ENCODE measurements at regions not wholly inside any gene's neighbourhood (a gene's known extent, or its start where the extent isn't known, plus 50 kb on each side); places are given as distances from the start of the nearest gene placed in this dataset.

DNA sequence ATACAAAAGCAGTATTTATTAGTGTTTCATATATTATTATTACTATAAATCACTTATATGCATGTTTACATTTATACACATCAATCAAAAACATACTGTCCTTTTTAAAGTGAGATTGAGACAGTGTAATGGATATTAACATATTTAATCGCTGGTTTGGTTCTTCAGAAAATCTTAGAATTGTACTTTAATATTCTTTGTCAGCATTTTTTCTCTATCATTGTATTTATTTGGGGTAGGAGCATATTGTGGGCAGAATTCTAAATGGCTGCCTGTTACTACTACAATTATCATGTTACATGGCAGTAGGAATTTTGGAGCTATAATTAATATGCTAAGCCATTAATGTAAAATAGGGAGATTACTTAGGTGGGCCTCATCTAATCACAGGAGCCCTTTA, 722.6 kb downstream of the TLR4 start:
- DNase-seq, result no peak

DNA sequence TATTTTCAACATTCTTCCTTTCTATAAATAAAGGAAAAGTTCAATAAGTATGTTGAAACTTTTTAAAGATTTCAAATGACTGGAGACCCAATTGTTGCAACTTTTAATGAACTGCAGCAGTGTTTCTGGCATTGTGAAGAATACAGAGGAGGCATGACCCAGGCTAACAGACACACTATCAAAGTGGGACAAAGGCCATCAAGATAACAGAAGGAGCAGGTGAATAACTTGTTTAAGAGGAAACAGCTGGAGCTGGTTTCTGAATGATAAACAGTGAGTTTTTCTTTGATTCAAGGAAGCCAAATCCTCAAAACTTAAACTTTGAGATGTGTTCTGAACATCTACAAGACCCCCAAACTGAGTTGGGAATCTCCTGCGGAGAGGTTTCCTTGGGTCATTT, 734.6 kb downstream of the TLR4 start:
- DNase-seq, result no peak

DNA sequence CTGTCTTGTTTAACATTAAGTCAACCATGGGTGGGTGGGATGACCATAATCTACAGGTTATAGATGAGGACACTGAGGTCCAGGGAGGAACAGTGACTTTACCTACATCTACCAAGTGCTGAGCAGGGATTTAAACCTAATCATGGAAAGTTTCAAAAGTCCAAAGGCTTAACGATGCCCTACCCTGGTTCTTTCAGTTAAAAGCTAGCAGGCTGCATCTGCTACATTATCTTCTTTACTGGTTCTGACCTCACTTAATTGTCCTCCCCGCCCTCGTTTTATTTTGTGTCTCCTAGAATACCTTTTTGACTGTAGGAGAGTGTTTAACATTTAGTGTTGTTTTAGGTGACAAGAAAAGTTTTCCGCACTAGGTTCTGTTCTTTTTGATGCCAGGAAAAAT, 735.2 kb downstream of the TLR4 start:
- no peak for DNase-seq

DNA sequence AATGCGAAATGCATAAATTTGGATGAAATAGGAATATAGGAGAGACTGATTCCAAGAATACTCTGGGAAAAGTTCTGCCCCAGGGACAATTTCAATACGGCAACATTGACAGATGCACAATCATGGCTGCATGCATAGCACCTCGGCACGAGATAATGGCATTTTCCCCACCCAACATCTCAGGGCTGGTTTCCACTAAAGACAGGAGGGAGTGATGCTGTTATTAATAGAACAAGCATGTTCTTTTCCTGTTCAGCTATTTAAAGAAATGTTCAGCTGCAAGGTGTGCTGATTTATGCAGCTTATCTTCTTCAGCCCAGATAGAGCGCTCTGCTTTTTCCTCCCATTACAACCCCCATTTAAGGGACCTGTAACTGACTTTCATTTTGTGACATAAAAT, 740.2 kb downstream of the TLR4 start:
- DNase-seq, result no peak

DNA sequence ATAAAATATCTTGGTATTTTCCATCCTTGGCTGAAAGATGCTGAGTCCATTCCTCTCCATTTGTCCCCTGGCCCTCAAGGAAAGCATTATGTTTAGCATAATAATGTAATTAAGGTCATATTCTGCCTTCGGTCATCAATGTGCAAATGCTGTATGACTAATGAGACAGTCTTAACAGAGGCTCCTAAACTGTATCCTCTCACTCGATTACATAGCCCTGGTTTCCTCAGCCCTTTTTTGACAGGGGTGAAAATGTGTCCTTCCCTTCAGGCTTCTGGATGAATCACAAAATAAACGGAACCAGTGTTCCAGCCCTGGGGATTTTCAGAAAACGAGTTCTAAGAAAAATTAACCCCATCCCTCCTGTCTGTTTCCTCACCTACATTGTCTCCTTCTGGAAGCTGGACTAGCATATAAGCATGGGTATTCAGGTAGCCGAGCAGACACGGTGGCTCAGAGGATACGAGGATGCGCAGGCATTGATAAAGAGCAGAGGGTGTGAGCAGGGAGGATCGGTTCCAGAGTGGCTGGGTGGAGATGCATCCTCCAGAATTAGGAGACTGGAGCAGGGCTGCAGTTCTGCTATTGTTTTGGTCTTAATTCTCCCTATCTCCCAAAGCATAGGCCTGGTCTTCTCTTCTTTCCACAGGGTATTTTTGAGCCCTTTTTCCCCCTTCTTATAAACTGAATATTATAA, 742.9 kb downstream of the TLR4 start:
- no peak for DNase-seq

DNA sequence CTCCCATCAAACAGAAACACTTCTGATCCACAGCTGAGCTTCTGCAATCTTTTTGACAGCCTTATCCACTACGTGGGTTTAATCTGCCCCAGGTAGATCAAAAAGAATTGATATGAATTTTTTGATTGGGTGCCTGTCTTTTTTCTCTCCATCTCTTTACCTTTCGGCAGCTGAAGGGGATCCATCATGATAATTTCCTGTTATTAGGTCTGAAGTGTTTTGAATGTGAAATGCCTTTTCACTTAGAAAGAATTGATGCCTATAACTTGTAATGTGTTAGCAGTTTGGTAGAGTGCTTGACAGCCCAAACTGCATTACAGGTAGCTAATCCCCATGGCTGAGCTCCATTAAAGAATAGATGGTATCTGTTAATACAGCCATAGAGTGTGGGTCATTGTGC, 745.4 kb downstream of the TLR4 start:
- no peak for DNase-seq

DNA sequence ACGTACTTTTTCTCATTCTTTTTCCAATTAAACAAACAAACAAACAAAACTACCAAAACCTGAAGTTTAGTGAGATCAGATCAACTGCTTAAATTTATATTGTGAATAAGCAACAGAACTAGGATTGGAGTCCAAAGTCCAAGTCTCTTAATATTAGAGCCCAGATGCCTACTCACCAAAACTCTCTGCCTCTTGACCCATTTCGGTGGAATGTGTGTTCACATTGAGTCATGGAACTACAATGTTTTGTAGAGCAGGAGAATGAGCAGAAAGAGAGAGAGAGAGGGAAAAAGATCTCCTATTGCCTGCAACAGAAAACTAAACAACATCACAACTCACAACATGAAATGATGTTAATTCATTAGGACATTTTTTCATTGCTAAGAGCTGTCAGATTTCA, 751.1 kb downstream of the TLR4 start:
- DNase-seq, result no peak

DNA sequence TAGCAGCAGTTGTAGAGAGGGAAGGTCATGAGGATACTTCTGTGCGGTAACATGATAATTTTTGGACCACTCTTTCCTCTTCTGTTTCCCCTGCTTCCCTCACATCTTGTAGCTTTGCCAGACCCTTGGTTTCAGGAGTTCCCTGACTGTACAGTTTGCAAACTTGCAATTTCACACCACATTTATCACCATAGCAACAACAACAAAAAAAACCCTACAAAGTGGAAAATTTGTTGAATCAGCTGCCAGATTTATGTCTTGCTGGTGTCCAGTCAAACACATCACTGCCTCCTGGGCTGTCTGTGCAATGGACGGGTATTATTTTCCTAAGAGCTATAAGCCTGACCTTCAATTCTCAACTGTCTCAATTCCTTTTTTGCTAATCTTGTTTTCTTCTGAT, 751.6 kb downstream of the TLR4 start:
- DNase-seq, result no peak

DNA sequence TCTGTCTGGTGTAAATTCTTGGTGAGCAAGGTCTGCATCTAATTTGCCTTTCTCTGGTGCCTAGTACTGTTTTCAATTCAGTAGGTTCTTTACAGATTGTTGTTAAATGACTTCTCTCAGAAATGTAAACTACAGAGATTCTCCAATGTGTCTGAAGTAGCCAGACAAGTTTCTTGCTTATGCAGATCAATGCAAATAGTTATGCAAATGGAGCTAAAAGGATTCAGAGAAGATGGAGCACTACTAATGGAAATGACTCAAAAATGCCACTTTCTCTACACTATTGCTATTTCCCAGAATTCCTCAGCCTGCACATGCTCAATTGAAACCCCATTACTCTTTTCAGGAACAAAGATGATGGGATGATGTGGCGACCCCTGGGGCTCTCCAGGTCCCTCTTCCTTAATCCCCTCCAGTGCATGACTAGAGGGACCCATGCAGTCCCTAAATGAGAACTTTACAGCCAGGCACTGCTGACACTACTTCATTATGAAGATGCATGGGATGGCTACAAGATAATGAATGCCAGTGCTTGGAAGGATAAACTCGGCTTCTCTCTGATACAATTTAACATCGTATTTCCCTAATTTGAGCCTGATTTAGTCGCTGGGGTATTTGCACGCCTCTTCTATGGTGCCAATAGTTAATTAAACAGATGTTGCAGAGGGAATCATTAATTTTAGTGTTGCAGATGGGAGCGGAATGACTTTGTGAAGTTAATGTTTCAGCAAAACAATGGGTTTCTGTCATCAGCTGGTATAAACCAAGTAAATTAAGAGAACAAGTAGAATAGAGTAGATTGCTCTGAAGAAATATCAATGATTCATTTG, 753.2 kb downstream of the TLR4 start:
- no peak for DNase-seq

DNA sequence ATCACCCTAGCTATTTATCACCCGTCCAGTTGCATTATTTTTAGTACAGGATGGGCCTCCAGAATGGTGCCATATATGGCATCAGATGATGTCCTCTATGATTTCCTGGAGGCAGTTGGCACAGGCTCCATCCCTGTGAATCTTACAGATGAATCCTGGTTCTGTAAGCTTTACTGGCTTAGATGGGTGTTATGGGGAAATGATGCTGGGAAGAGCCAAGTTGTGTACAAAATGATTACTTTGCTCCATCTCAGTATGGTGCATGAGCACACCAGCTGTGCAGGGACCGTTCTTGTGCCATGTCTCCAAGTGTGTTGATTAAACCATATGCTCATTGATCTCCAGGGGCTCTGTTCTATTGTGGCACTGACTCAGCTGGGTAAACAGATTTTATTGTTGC, 755.7 kb downstream of the TLR4 start:
- no peak for DNase-seq

DNA sequence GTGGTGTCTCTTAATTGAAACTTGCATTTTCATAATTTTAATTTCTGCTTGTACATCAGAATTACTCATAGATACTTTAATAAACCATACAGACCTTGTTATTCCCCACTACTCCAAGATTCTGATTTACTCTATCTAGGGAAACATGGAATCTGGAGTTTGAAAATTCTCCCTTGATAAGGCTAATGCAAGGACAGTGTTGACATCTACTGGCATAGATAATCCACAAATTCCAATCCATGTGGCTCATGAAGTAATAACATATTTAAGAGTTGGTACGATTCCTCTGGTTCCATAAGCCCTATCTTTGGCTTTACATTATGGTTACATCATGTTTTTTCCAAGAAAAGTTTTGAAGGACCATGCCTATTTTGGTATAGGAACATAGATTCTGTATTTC, 759.2 kb downstream of the TLR4 start:
- DNase-seq, result no peak

DNA sequence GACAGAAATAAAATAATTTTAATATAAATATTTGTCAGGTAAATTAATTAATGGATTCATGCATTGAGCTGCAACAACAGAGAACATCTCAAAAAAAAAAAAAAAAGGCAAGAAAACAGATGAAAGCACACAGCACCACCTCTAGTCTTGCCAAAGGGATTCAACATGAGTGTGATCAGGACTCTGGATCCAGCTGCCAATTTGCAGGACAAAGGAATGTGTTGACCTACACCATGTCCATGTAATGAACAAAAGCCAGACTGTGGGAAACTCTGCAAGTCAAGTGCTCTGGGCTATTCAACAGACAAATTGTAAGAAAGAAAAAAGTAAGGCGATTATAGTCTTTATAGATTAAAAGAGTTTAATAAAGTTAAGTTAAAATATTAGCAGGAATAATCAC, 769.3 kb downstream of the TLR4 start:
- DNase-seq, result no peak

DNA sequence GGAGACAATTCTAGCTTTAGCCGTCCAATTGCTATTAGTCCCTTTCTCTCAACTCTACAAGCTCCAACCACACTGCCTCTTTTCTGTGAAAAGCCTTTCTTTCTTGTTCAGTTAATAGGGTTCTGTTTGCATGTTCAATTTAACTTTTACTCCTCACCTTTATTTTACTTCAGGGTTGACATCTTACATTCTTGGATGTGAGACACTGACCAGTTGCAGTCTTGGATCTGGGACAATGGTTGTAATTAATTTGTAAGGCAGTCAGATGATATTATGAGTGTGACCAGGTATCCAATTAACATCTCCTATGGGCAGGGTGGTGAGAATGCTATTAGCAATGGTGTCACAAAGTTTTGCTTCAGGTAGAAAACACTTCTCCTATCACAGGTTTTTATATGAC, 774.5 kb downstream of the TLR4 start:
- no peak for DNase-seq

DNA sequence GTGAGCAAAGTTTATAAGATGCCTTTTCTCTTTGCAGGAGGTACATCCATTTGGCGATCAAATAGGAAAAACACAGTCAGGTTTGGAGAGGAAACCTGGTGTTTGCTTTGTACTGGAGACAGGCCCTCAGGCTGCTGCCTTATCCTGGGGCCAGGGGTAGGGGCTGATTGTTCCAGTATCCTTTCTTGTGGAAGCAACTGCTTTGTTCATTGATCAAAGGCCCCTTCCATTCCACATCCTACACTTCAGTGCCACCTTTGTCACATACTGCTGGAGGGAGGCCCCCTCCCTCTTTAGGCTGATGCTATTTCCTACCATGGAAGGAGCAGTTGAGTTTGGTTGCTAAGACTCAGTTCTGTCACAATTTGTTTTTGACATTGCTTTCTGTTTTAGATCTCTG, 778.1 kb downstream of the TLR4 start:
- no peak for DNase-seq

DNA sequence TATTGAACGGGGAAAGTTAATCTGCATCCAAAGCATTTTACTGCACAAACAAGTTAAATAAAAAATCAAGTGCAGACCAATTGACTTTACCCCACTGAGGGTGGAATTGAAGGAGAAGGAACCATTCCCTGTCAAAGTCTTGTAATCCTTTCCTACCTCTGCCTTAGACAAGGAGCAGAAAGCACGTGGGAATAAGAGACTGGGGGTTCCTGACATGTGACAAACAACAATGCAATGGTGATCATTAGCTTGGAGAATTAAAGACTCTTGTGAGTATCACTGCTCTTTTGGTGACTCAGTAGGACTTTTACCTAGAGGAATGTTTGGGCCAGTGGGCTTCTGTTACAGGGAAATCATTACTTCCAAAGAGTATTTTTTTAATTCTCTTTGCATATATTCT, 779.5 kb downstream of the TLR4 start:
- DNase-seq, result no peak

DNA sequence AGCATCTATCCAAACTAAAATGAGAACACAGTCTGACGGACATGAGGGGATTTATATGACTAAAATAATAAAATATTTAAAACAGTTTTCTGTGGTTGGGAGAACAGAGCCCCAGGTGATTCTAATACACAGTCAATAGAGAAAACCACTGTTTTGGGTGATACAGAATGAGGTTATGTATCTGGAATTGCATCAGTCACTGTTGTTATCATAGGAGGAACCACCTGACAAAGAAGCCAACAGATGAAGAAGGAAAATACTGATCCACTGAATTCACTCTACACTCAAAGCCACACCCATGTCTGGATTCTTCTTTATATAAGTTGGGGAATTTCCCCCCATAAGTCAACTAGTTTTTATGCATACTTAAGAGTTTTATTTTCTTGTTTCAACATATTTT, 799.0 kb downstream of the TLR4 start:
- no peak for DNase-seq

DNA sequence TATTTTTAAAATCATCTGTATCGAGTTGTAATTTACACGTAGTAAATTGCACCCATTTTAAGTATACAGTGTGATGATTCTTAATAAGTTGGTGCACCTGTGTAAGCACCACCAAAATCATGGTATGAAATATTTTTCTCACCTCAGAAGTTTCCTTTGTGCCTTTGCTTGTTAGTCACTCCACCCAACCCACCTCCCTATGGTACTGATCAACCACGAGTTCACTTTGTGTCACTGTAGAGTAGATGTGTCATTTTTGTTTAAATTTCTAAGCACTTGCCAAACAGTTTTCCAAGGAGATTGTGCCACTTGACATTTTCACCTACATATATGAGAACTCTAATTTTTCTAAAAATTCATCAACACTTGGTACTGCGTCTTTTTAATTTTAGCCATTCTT, 806.5 kb downstream of the TLR4 start:
- no peak for DNase-seq

DNA sequence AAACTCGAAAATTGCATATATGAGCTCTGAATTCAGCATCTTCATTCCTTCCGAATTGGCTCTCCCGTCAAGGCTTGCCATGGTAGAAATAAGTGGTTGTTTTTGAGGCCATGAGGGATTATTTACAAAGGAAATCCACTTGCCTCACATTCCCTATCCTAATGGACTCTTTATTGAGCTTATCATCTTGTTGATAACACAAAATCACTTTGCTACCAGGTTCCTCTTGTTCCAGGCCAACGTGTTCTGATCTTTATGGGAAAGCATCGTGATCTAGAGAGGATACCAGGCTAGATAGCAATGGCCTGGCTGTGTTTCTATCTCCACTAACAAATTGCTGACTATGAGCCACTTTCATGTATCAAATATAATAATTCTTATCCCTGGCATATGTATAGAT, 811.7 kb downstream of the TLR4 start:
- DNase-seq, result no peak

DNA sequence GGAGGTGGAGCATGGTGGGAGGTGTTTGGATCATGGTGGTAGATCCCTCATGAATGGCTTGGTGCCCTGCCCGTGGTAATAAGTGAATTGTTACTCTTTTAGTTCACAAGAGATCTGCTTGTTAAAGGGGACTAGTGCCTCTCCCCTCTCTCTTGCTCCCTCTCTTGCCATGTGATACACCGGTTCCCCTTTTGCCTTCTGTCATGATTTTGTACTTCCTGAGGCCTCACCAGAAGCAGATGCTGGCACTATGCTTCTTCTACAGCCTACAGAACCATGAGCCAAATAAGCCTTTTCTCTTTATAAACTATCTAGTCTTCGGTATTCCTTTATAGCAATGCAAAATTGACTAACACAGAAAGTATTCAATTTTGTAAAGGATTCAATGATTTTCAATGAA, 817.1 kb downstream of the TLR4 start:
- DNase-seq, result no peak

DNA sequence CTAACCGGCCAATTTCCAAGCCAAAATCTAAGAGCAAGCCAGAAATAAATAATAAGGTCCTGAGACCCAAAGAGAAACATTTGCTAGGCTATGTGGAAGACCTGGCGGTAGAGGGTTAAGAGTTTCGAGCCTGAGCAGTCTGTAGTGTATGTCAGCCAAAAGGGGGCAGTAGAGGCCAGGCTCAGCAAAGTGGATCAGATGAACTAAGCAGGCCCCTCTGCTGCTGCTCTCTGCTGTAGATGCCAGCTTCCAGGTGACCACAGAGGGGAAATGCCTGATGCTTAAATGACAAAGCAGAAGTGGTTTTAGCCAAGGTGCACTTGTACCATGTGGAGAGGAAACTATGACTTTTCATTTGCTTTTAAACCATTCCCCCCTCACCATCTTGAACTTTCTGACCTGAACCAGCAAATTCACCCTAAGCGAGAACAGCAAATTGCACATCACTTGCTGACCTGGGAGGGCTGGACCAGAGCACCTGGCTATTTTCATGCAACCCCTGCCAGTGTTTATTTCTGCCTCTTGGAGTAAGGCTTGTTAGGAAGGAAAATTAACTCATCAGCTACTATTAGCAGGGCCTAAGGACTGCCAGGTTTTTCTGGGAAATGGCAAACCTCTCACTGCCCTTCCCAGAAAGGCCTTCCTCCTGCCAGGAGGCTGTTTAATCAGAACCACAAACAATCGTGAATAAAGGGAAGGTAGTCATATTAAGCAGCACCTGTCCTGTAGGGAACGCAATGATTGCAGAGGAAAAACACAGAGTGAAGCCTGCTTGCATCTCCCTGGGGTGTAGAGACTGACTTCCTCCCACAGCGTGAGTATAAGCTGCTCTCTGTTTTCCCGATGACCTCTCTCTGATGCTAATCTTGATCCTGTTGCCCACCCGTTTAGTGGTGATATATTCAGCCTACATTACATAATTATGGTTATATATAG, 818.2 kb downstream of the TLR4 start:
- no peak for DNase-seq

DNA sequence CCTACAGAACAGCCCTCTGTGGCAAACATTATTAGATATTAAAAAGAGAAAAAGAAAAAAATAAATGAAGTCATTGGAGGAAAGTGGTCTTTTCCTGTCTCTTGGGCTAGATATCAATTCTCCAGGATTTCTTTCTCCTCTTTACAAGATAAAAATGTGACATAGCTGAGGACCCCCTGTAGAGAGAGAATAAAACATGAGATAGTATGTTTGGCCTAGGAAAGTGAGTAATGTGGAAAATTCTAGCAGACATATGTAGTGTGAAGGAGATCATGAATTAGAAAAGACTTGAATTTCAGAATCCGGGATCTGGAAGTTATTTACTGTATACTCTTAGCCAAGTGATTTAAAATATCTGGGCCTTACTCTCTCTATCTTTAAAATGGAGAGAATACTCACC, 823.1 kb downstream of the TLR4 start:
- DNase-seq, result no peak

DNA sequence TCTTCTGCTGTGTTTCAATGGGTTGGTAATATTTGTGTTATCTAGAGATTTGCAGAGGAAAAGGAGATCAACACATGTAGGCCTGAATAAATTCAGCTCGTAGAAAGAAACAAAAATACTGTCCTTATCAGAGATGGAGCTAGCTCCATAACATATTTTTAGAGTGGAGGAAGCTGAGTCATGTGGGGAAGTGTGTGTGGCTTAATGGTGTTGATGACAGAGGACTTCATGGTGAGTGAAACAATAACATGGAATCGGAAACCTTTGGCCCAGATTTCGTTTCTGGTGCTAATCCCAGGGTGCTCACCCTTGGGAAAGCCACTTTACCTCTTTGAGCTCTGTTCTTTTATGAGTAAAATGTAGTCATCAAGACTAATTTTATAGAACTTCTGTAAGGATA, 825.0 kb downstream of the TLR4 start:
- no peak for DNase-seq

DNA sequence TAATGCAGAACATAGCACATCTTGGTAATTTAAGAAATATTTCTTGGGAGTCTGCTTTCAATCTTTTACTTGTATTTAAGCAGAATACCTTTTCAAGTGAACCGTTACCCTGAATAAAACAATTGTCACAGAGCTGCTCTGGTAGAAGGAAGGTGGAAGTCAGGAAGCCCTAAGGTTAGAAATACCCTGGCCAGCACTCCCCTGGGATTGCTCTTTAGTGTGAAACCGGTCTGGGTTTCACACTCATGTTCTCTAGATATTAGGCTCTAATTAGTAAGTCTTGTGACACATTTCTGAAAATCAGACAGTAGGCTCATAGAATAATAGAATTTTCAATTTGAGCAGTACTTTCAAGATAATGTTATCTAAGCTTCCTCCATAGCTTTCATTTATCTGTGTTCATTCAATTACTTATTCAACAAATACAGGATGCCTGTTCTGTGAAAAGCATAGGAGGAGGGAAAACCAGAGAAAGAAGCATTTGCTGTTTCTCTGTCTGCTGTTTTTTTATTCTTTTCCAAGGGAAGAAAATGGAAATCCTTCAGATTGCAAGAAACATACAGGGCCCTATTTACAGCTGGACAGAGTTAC, 825.5 kb downstream of the TLR4 start:
- no peak for DNase-seq
